ENCODE measurements at regions not wholly inside any gene's neighbourhood (a gene's known extent, or its start where the extent isn't known, plus 50 kb on each side); places are given as distances from the start of the nearest gene placed in this dataset.

- no peaks in the 10 kb centered on the region for H3K4me1 ChIP-seq
- 69 to 84% (median 77%) methylated on average over 3 of the region's 3 CpGs for WGBS, 5 donors
- H3K9me3 ChIP-seq, result no peaks in the 10 kb centered on the region
- H3K27me3 ChIP-seq (replicated peaks in 1 of 7), result no peaks in the 10 kb centered on the region
- H3K4me3 ChIP-seq, result no peak overlapping the region
- TF ChIP-seq POLR2A (IDR thresholded peaks at IDR 0.05) (no peak), CTCF (IDR thresholded peaks at IDR 0.05 in 8 of 11, conservative IDR thresholded peaks at IDR 0.05 in 3 of 11) (no peak), POLR2AphosphoS5 (IDR thresholded peaks at IDR 0.05) (no peak)
- intact Hi-C loops (cut with DNase I; ENCODE audit: low total_unique reads), result no loop called here
- H3K36me3 ChIP-seq, result no peaks in the 10 kb centered on the region
- DNase-seq, result no peak
- no peak overlapping the region for H3K27ac ChIP-seq
Measured at GRCh38 chr14:44653641-44654040, 146.6 kb upstream of the FSCB start.

- TF ChIP-seq POLR2AphosphoS5 (IDR thresholded peaks at IDR 0.05) (no peak), CTCF (IDR thresholded peaks at IDR 0.05 in 8 of 11, conservative IDR thresholded peaks at IDR 0.05 in 3 of 11) (no peak), POLR2A (IDR thresholded peaks at IDR 0.05) (no peak)
- H3K4me3 ChIP-seq, result no peak overlapping the region
- WGBS, 5 donors, result 42 to 80% (median 60%) methylated on average over 2 of the region's 2 CpGs
- intact Hi-C loops (cut with DNase I; ENCODE audit: low total_unique reads), result no loop called here
- no peak for DNase-seq
- H3K36me3 ChIP-seq, result no peaks in the 10 kb centered on the region
- no peak overlapping the region for H3K27ac ChIP-seq
- no peaks in the 10 kb centered on the region for H3K27me3 ChIP-seq (replicated peaks in 1 of 7)
- H3K9me3 ChIP-seq, result no peaks in the 10 kb centered on the region
- H3K4me1 ChIP-seq, result no peaks in the 10 kb centered on the region
Measured at GRCh38 chr14:44652640-44653039, 145.6 kb upstream of the FSCB start.

- WGBS, 5 donors, result 74 to 100% (median 84%) methylated on average over 1 of the region's 1 CpG; no CpG with 5 or more reads in 1 of the 5 donors
- Histone ChIP-seq H3K9me3 (no peaks in the 10 kb centered on the region), H3K27me3 (replicated peaks in 1 of 7) (no peaks in the 10 kb centered on the region), H3K36me3 (no peaks in the 10 kb centered on the region), H3K27ac (no peak overlapping the region), H3K4me1 (no peaks in the 10 kb centered on the region), H3K4me3 (no peak overlapping the region)
- intact Hi-C loops (cut with DNase I; ENCODE audit: low total_unique reads), result no loop called here
- no peak for TF ChIP-seq POLR2AphosphoS5 (IDR thresholded peaks at IDR 0.05)
- no peak for TF ChIP-seq POLR2A (IDR thresholded peaks at IDR 0.05)
- TF ChIP-seq CTCF (IDR thresholded peaks at IDR 0.05 in 8 of 11, conservative IDR thresholded peaks at IDR 0.05 in 3 of 11), result no peak
- DNase-seq, result no peak
Measured at GRCh38 chr14:44649061-44649460, 142.0 kb upstream of the FSCB start.

- 82 to 89% (median 86%) methylated on average over 2 of the region's 2 CpGs for WGBS, 5 donors
- no peak for TF ChIP-seq POLR2AphosphoS5 (IDR thresholded peaks at IDR 0.05)
- TF ChIP-seq CTCF (IDR thresholded peaks at IDR 0.05 in 8 of 11, conservative IDR thresholded peaks at IDR 0.05 in 3 of 11), result no peak
- no peak for TF ChIP-seq POLR2A (IDR thresholded peaks at IDR 0.05)
- intact Hi-C loops (cut with DNase I; ENCODE audit: low total_unique reads), result no loop called here
Measured at GRCh38 chr14:44640416-44640815, 133.3 kb upstream of the FSCB start.

More at GRCh38 chr14:44640416-44640815, 133.3 kb upstream of the FSCB start:
- Histone ChIP-seq H3K4me3 (no peak overlapping the region), H3K27ac (no peak overlapping the region), H3K27me3 (replicated peaks in 1 of 7) (no peaks in the 10 kb centered on the region), H3K4me1 (no peaks in the 10 kb centered on the region), H3K36me3 (no peaks in the 10 kb centered on the region), H3K9me3 (no peaks in the 10 kb centered on the region)
- DNase-seq, result no peak
